Nucleus accumbens (tissue), 56 donors: ENCODE measurements at regions not wholly inside any gene's neighbourhood (a gene's known extent, or its start where the extent isn't known, plus 50 kb on each side); places are given as distances from the start of the nearest gene placed in this dataset.

Experiments used
- DNase-seq, 56 donors: peaks; one replicate each; lab custom pipeline; 2025; lab: John Stamatoyannopoulos, UW

DNA sequence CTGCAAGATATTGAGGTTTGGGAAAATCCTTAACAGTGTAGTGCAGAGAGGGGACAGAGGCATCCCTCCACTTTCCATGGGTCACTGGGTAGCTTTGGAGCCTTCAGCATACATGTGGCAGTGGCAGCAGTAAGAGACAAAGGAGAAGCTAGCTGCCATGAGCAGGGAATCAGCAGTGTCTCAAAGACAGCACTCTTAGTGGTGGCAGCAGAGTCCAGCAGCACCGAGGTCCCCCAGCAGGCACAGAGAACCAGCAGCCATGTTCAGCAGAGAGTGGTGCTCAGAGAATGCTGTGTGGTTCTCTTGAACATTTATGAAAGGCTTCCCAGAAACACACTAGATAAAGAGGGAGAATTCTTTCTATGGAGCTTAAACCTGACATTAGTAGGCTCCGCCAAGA is 308.5 kb downstream of the CENPC start:
- DNase-seq: no peak

DNA sequence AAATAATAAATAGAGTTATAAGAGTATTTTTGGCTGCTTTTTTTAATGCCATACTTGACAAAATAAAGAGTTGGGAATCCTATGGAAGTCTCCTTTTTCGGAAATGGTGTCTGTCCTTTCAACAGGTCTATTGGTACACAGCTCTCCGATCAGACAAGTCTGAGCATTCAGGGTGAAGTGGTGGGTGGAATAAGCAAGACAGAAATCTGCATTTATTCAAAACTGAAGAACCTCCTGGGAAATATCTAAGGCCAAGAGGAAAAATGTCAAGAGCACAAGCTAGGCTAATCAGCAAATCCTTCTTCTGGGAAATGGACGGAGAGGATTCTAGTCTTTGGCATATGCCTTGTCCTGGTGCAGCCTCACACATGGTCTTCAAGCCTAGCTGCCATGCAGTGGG is 309.0 kb downstream of the CENPC start:
- DNase-seq: no peak

DNA sequence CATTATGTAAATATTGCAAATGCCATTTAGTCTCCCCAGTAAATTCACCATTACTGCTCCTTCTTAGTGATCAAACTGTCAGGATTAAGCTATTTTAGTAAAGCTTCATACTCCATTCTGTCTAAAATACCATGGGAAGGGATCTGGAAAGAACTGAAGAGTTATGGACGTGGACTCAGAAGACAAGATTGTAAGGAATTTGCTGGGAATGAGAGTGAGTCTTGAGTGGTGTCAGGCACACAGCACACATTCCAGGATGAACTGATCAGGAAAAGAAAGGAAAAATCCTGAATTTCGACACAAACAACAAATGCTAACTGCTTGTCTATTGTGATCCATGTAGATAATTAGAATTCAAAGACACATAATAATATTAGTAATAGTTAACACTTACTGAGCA is 311.0 kb downstream of the CENPC start:
- no peak for DNase-seq

DNA sequence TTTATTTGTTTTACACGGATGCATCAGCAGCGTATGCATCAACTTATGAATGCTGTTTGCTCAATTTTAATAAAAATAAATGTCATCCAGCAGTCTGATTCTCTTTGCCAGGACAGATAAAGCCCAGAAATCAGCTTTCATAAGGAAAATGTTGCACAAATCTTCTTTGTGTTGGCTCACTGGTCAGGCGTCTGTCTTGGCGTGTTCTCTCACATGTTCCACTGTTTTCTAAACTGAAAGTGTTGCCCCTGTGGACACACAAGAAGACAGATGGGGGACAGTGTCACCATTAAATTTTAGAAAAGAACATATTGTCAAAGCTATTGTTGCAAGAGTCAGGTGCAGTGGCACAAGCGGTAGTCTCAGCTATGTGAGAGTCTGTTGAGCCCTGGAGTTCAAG is 316.2 kb downstream of the CENPC start:
- no peak for DNase-seq

DNA sequence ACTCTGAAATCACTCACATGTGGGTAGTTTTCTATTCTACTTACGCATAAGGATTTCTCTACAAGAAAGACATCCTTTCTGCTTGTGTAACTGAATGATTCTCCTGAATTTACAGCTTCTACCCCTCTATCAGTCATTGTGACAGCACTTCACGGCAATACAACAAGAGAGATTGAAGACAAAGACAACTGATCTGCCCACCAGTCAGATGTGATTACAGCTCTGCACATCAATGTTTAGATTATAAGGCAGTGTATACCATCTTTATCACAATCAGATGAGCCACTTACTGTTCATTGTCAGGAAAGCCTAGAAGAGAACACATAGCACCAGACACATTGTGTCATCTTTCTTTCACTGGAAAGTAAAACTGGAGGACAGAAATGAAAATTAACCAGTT is 324.4 kb downstream of the CENPC start:
- DNase-seq: no peak

DNA sequence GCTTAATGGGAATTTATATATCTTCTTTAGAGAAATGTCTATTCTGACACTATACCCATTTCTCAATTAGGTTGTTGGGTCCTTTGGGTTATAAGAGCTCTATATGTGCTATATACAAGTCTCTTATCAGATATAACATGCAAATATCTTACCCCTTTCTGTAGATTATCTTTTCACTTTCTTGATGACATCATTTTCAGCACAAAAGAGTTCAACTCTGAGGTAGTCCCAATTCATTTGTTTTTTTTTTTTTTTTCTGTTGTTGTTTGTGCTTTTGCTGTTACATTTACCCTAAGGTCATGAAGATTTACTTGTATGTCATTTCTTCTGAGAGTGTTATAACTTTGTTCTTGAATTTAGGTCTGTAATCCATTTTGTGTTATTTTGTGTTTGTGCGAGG is 326.4 kb downstream of the CENPC start:
- no peak for DNase-seq

DNA sequence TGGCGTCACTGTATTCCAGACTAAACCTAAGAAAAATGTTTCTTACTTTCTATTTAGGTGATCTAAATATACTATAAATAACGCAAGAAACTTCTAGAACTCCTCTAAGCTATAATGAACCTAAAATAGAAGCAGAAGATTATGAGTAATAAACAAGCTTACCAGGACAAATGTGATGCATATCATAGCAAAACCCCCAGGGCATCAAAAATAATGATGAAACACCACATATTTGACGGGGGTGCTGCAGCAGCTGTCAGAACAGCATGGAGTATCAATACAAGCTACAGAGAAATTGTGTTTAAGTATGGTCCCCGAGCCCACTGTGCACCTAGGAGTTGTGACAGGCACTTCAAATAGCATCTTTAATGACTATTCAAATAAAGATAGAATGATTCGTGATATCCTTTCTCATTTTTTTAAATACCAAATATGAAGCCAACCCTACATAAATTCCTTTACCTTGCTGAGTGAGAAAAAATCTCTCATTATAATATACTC is 337.3 kb downstream of the CENPC start:
- DNase-seq: no peak

GRCh38 chr4:67204441-67204840 is 340.9 kb downstream of the CENPC start:
- no peak for DNase-seq

GRCh38 chr4:67201334-67201733 is 344.0 kb downstream of the CENPC start:
- no peak for DNase-seq

DNA sequence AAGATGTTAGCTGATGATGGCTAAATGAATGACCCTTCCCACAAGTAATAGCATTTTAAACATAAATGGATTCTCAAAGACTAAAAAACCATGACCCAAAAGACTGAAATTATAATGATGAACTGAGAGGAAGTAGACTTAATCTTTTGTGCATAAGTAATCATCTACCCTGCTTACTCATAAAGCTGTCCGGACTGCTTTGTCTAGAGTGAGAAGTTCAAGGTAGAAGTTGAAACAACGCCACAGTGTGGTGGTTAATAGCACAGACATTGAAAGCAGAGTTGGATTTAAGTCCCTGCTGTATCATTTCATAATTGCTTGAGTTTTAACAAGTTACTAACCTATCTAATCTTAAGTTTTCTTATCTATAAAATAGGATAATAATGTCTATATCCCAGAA is 346.6 kb downstream of the CENPC start:
- no peak for DNase-seq

- no peak for DNase-seq
Observed at GRCh38 chr4:67167849-67168248, 377.5 kb downstream of the CENPC start.

DNA sequence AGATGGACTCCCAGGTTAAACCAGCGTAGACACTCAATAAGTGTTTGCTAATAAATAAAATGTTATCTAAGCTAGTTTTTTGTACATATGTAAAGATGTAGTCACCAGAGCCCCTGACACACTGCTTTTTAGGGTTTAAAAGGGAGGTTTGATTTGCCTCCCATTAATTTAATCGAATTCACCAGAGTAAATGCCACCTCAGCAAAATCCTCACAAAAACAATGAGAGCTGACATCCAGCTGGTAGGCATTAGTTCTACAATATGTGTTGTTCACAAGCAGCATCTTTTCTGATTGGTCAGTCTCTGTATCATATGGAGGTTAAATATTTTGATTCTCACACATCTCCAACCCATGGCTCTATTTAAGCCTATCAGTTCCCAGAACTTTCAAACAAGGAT is 382.6 kb downstream of the CENPC start:
- no peak for DNase-seq

DNA sequence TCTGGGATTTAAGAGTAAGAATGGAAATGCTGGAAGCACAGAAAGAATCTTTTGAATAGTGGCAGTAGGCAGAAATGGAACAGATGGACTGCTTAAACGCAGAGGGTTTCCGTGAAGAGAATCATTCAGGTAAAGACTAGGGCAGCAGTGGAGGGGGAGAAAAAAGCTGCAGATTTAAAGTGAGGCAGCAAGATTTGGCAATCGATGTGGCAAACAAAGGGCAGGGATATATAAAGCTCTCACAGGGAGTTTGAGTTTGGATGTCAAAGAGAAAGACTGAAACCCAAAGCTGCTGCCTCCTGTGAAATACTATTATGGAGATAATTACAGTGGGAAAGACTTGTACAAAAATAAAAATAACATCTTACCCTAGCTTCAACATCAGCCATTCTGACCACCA is 384.0 kb downstream of the CENPC start:
- no peak for DNase-seq

DNA sequence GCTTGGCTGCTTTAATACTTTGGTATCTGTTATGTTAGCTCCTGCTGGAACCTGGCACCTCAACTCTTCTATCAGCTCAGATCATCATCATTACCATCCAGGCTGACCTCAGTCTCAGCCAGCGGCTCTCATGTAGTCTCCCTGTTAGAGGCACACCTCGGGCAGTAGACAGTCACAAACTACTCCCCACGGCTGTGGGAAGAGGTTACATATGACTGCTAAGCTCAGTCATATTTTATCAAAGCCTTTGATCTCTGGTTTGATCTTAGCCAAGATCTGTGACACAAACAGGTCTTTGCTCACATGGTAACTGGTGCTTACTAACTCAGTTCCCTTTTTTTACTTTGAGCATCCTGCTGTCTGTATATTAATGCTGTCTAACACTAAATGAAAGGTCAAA is 384.9 kb downstream of the CENPC start:
- no peak for DNase-seq

DNA sequence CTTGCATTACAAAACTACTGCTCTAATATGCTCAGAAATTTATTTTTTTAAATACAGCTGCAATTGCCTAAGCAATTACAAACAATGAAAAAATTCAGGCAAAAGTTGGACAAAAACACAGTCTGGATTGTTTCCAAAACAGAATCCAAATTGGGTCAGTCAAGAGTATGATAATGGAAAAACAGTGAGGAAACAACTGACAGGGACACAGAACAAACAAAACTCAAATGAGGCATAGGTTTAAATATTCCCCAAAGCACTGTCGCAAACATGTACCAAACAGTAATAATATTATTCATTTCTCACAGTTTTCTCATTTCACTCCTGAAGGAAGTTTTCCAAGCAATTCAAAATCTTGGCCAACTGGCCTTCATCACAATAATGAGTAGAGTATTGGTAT is 386.6 kb downstream of the CENPC start:
- no peak for DNase-seq

- DNase-seq: no peak
Observed at GRCh38 chr4:67152976-67153375, 392.3 kb downstream of the CENPC start.

DNA sequence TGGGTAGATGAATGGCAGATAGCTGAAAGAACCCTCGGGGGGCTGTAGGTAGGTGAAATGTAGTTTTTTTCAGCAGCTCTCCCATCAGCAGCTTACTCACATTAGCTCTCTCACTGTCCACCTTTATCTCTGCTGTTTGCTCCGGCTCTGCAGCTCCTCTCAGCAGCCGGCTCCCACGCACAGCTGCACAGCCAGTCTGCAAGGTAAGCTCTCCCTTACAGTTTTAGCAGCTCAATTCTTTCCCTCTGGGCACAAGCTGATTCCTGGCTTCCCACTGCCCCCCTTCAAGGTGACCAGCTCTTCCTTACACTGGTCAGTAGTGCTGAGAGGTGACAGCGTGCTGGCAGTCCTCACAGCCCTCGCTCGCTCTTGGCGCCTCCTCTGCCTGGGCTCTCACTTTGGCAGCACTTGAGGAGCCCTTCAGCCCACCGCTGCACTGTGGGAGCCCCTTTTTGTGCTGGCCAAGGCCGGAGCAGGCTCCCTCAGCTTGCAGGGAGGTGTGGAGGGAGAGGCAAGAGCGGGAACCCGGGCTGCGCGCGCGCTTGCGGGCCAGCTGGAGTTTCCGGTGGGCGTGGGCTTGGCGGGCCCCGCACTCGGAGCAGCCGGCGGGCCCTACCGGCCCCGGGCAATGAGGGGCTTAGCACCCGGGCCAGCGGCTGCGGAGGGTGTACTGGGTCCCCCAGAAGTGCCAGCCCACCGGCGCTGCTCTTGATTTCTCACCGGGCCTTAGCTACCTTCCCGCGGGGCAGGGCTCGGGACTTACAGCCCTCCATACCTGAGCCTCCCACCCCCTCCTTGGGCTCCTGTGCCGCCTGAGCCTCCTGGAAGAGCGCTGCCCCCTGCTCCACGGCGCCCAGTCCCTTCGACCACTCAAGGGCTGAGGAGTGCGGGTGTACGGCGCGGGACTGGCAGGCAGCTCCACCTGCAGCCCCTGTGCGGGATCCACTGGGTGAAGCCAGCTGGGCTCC is 393.6 kb downstream of the CENPC start:
- no peak for DNase-seq

DNA sequence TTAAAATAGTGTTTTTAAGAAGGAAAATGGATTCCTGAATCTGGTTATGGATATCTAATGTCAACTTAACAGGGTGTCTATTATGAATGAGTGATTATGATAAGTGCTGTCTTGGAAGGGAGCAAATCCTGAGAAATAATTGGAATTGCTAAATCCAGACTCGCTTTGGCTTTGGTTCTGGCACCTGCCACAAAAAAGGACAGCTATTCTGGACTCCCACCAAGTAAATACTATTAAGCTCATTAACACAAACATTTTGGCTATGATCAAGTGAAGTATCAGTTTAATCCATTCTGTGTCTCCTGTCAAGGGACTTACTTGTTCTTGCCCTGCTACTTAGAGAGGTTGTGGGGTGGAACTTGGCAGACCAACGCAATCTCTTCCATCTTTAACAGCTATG is 403.7 kb downstream of the CENPC start:
- no peak for DNase-seq

GRCh38 chr4:67134616-67135015 is 410.7 kb downstream of the CENPC start:
- DNase-seq: no peak

DNA sequence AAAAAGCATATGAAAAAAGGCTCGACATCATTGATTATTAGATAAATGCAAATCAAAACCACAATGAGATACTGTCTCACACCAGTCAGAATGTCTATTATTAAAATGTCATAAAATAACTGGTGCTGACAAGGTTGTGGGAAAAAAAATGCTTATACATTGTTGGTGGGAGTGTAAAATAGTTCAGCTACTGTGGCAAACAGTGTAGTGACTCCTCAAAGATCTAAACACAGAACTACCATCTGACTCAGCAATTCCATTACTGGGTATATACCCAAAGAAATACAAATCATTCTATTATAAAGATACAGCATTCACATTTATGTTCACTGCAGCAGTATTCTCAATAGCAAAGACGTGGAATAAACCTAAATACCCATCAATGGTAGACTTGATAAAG is 412.1 kb downstream of the CENPC start:
- DNase-seq: no peak

- DNase-seq: no peak
Observed at GRCh38 chr4:67131224-67131623, 414.1 kb downstream of the CENPC start.

DNA sequence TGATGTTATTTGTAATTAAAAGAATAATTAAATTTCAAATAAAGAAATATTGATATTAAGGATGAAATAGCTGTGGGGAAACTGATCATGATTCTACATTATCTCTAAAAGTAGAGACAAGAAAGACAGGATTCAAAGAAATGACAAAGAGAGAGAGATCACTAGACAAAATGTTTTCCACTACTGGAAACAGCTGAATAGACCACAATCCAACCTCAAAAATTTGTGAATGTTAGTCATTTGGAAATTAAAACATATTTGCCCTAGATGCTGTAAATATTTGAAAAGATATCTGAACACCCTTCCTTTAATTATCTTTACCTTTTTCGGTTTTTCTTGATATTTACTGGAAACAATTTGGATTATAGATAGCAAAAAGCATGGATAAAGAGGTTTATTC is 414.9 kb downstream of the CENPC start:
- no peak for DNase-seq
